ENCODE measurements at regions not wholly inside any gene's neighbourhood (a gene's known extent, or its start where the extent isn't known, plus 50 kb on each side); places are given as distances from the start of the nearest gene placed in this dataset.

DNA sequence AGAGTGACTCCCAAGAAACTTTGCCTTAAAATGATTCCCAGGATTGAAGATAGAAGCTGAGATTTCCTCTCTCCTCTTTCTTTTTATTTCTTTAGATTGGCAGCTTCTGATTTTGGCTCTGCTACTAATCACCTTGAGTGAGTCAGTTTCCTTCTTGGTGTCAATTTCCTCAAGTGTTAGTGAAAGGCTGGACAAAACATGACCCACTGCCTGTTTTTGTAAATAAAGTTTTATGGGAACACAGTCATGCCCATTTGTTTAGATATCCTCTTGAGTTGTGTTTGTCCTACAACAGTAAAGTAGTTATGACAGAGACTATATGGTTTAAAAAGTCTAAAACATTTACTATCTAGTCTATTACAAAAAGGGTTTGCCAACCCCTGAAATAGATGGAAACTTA, 227.2 kb upstream of the TBX3 start:
- H3K4me1 ChIP-seq (ENCODE audit: control insufficient read depth, insufficient read depth, low read length) = peaks cover 17% of the 10 kb centered on the region
- H3K9me3 ChIP-seq (ENCODE audit: control insufficient read depth, low read length) = no peaks in the 10 kb centered on the region
- no peak overlapping the region for H3K4me3 ChIP-seq (ENCODE audit: insufficient read depth, low read depth, low read length)
- H3K27ac ChIP-seq (ENCODE audit: insufficient read depth, low read depth, low read length, poor library complexity, severe bottlenecking) = no peak overlapping the region
- no peaks in the 10 kb centered on the region for H3K27me3 ChIP-seq (ENCODE audit: control insufficient read depth, insufficient read depth, low read length, poor library complexity, severe bottlenecking)
- H3K36me3 ChIP-seq (ENCODE audit: control insufficient read depth, insufficient read depth, low read length) = no peaks in the 10 kb centered on the region

DNA sequence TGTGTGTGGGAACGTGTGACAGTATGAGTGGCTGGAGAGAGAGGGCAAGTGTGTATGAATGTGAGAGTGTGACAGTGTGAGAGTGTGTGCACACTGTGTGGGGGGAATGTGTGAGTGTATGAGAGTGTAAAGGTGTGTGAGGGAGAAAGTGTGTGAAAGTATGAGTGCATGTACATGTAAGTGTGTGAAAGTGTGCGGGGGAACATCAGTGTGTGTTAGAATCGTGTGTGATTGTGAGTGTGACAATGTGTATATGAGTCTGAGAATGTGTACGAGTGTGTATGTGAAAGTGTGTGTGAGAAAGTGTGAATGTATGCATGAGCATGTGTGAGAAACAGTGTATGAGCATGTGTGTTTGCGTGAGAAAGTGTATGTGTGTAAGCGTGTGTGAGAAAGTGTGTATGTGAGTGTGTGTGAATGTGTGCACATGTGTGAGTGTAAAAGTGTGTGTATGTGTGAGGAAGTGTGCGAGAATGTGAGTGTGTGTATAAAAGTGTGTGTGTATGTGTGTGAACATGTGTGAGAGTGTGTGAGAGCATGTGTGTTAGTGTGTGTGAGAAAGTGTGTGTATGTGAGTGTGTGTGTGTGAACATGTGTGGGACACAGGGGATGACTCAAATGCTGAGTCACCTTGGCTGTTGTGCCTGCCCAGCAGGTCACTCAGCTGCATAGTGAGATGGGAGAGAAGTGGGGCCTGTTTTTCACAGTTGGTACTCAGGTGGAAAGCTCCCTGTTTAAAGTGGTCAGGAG, 220.5 kb upstream of the TBX3 start:
- Histone ChIP-seq H3K4me1 (ENCODE audit: control insufficient read depth, insufficient read depth, low read length) (peaks cover 4% of the 10 kb centered on the region), H3K4me3 (ENCODE audit: insufficient read depth, low read depth, low read length) (no peak overlapping the region), H3K36me3 (ENCODE audit: control insufficient read depth, insufficient read depth, low read length) (no peaks in the 10 kb centered on the region), H3K9me3 (ENCODE audit: control insufficient read depth, low read length) (no peaks in the 10 kb centered on the region), H3K27ac (ENCODE audit: insufficient read depth, low read depth, low read length, poor library complexity, severe bottlenecking) (no peak overlapping the region), H3K27me3 (ENCODE audit: control insufficient read depth, insufficient read depth, low read length, poor library complexity, severe bottlenecking) (no peaks in the 10 kb centered on the region)
- 86 to 88% methylated on average over 7 of the region's 7 CpGs for WGBS, 2 experiments

DNA sequence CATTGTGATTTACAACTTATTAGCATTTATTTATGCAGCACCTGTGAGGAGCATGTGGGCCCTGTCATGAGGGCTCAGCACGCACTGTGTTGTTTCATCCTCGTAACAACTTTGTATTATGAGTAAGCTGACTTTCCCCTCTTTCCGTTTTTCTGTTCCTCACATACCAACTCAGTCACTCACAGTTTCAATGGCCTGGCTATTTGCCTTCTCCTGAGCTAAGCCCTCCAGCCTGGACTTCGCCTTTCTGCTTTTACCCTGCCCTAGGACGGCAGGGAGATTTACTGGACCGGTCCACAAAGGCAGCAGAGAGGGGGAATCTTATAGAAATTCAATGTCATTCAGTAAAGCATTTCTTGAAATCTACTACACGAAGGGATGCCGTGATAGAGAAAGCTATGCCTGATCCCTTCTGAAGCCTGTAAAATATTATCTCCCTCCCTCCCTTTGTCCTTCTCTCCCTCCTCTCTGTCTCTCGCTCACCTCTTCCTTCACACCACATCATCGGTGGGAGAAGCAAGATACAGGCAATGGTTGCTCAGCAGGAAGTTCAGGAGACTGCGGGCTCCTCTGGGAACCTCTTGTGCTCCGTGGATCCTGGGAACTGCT, 219.2 kb upstream of the TBX3 start:
- H3K4me3 ChIP-seq (ENCODE audit: insufficient read depth, low read depth, low read length) = no peak overlapping the region
- WGBS, 2 experiments = 82 to 83% methylated on average over 12 of the region's 12 CpGs
- no peaks in the 10 kb centered on the region for H3K27me3 ChIP-seq (ENCODE audit: control insufficient read depth, insufficient read depth, low read length, poor library complexity, severe bottlenecking)
- H3K27ac ChIP-seq (ENCODE audit: insufficient read depth, low read depth, low read length, poor library complexity, severe bottlenecking) = no peak overlapping the region
- H3K4me1 ChIP-seq (ENCODE audit: control insufficient read depth, insufficient read depth, low read length) = peaks cover 4% of the 10 kb centered on the region
- no peaks in the 10 kb centered on the region for H3K9me3 ChIP-seq (ENCODE audit: control insufficient read depth, low read length)
- H3K36me3 ChIP-seq (ENCODE audit: control insufficient read depth, insufficient read depth, low read length) = no peaks in the 10 kb centered on the region

DNA sequence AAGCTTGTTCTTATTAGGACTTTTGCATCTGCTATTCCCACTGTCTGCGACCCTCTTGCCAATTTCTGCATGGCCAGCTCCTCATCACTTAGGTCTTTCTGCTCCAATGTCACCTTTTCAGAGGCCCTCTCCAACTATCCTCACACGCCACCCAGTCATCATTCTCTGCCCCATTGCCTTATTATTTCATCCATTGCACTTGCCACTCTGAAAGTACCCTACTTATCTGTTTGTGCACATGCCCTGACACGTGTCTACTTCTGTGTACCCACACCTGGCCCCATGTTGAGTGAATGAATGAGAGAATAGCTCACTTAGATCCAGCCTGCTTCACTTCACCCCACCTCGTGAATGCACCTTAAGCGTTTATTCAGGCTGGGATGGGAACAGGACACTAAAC, 218.7 kb upstream of the TBX3 start:
- H3K36me3 ChIP-seq (ENCODE audit: control insufficient read depth, insufficient read depth, low read length) = no peaks in the 10 kb centered on the region
- WGBS, 2 experiments = 85 to 94% methylated on average over 5 of the region's 5 CpGs
- H3K27ac ChIP-seq (ENCODE audit: insufficient read depth, low read depth, low read length, poor library complexity, severe bottlenecking) = no peak overlapping the region
- no peaks in the 10 kb centered on the region for H3K27me3 ChIP-seq (ENCODE audit: control insufficient read depth, insufficient read depth, low read length, poor library complexity, severe bottlenecking)
- no peaks in the 10 kb centered on the region for H3K9me3 ChIP-seq (ENCODE audit: control insufficient read depth, low read length)
- H3K4me1 ChIP-seq (ENCODE audit: control insufficient read depth, insufficient read depth, low read length) = peaks cover 4% of the 10 kb centered on the region
- H3K4me3 ChIP-seq (ENCODE audit: insufficient read depth, low read depth, low read length) = no peak overlapping the region

DNA sequence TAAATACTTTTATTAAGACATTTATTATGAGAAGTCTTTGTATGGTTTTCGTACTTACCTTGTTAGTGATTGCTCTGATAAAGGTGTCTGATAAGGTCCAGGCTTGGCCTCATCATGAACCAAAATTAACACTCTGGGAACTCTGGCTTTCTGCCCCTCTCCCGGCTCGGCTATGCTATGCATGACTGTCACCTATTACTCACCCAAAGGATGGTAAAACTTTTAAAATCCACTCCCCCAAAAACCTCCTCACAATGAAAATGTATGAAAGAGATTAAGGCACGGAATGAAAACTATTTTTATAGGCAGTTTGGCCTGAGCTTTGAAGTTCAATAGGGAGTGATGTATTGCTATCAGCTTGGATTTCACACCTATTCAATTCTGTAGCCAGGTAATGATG, 217.3 kb upstream of the TBX3 start:
- no peaks in the 10 kb centered on the region for H3K9me3 ChIP-seq (ENCODE audit: control insufficient read depth, low read length)
- 87 to 93% methylated on average over 4 of the region's 4 CpGs for WGBS, 2 experiments

DNA sequence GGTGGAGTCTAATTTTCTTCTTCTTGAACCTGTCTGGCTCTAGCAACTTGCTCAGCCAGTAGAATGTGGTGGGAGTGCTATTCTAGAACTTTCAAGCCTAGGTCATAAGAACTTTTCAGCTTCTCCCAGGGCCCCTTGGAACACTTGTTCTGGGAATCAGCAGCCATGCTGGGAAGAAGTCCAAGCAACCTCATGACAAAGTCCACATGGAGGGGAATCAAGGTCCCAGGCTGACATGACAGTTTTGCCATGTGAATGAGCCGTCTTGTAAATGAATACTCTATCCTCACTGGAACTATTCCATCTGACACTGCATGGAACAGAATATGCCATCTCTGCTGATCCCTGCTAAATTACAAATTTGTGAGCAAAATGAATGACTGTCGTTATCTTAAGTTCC, 214.2 kb upstream of the TBX3 start:
- no peaks in the 10 kb centered on the region for H3K27me3 ChIP-seq (ENCODE audit: control insufficient read depth, insufficient read depth, low read length, poor library complexity, severe bottlenecking)
- H3K36me3 ChIP-seq (ENCODE audit: control insufficient read depth, insufficient read depth, low read length) = no peaks in the 10 kb centered on the region
- peaks cover 10% of the 10 kb centered on the region for H3K4me1 ChIP-seq (ENCODE audit: control insufficient read depth, insufficient read depth, low read length)
- H3K4me3 ChIP-seq (ENCODE audit: insufficient read depth, low read depth, low read length) = no peak overlapping the region
- 97 to 98% methylated on average over 2 of the region's 2 CpGs for WGBS, 2 experiments
- no peaks in the 10 kb centered on the region for H3K9me3 ChIP-seq (ENCODE audit: control insufficient read depth, low read length)
- H3K27ac ChIP-seq (ENCODE audit: insufficient read depth, low read depth, low read length, poor library complexity, severe bottlenecking) = no peak overlapping the region

More for the DNA sequence above, 217.3 kb upstream of the TBX3 start:
- no peaks in the 10 kb centered on the region for H3K36me3 ChIP-seq (ENCODE audit: control insufficient read depth, insufficient read depth, low read length)
- H3K4me1 ChIP-seq (ENCODE audit: control insufficient read depth, insufficient read depth, low read length) = peaks cover 4% of the 10 kb centered on the region
- H3K4me3 ChIP-seq (ENCODE audit: insufficient read depth, low read depth, low read length) = no peak overlapping the region
- H3K27ac ChIP-seq (ENCODE audit: insufficient read depth, low read depth, low read length, poor library complexity, severe bottlenecking) = no peak overlapping the region
- H3K27me3 ChIP-seq (ENCODE audit: control insufficient read depth, insufficient read depth, low read length, poor library complexity, severe bottlenecking) = no peaks in the 10 kb centered on the region

DNA sequence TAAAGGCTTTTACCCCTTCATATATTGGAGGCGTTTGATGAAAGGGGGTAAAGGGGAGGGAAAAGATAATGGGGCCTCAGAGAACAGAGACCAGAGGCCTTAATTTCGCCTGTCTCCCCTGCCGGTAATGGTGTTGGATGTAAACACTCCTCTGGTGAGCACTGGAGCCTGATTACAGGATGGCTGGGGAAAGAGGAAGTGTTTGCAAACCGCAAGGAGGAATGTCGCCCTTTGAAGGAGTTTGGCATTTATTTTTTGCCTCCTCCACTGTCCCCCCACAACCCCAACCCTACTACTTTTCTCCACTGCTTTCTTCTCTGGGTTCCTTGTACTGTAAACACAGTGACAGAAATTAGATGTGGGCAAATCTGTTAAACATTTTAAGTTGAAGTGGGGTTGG, 211.9 kb upstream of the TBX3 start:
- Histone ChIP-seq H3K9me3 (ENCODE audit: control insufficient read depth, low read length) (no peaks in the 10 kb centered on the region), H3K4me3 (ENCODE audit: insufficient read depth, low read depth, low read length) (no peak overlapping the region), H3K4me1 (ENCODE audit: control insufficient read depth, insufficient read depth, low read length) (peaks cover 7% of the 10 kb centered on the region), H3K27ac (ENCODE audit: insufficient read depth, low read depth, low read length, poor library complexity, severe bottlenecking) (no peak overlapping the region), H3K36me3 (ENCODE audit: control insufficient read depth, insufficient read depth, low read length) (no peaks in the 10 kb centered on the region), H3K27me3 (ENCODE audit: control insufficient read depth, insufficient read depth, low read length, poor library complexity, severe bottlenecking) (no peaks in the 10 kb centered on the region)
- WGBS, 2 experiments = 72 to 80% methylated on average over 5 of the region's 5 CpGs

DNA sequence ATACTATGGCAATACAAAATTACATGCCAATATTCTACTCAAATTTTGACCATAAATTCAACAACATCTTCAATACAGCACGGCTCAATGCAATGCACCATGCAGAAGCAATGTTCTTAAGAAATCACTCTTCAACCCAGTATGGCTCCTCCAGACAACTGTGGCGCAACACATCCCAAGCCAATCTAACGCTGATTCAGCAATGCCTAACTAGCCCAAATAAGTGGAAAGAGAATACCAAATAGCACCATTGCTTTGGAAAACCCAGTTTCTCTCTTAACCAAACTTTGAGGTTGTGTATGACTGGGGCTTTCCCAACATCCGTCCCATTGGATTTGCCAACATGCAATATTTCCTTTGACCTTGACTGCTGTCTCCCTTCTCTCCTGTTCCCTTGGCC, 211.1 kb upstream of the TBX3 start:
- Histone ChIP-seq H3K9me3 (ENCODE audit: control insufficient read depth, low read length) (no peaks in the 10 kb centered on the region), H3K4me1 (ENCODE audit: control insufficient read depth, insufficient read depth, low read length) (peaks cover 7% of the 10 kb centered on the region), H3K27me3 (ENCODE audit: control insufficient read depth, insufficient read depth, low read length, poor library complexity, severe bottlenecking) (no peaks in the 10 kb centered on the region), H3K4me3 (ENCODE audit: insufficient read depth, low read depth, low read length) (no peak overlapping the region), H3K36me3 (ENCODE audit: control insufficient read depth, insufficient read depth, low read length) (no peaks in the 10 kb centered on the region), H3K27ac (ENCODE audit: insufficient read depth, low read depth, low read length, poor library complexity, severe bottlenecking) (no peak overlapping the region)
- WGBS, 2 experiments = 96 to 98% methylated on average over 4 of the region's 4 CpGs

DNA sequence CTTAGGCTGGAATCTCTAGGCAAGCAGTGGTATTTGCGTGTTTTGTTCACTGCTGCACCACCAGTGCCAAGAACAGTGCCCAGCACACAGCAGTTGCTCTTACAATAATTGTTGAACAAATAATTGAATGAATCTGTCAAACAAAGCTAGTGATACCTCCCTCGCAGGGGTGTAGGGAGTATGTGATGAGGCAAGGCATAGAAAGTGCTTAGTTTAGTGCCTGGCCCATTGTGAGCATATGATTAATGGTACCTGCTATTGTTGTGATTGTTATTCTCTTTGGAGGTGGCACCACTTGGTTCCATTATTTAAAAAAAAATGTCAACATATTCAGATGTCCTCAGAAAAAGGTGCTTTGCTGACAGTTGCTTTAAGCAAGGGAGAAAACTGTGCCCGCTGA, 210.1 kb upstream of the TBX3 start:
- no peaks in the 10 kb centered on the region for H3K36me3 ChIP-seq (ENCODE audit: control insufficient read depth, insufficient read depth, low read length)
- no peak overlapping the region for H3K27ac ChIP-seq (ENCODE audit: insufficient read depth, low read depth, low read length, poor library complexity, severe bottlenecking)
- H3K4me3 ChIP-seq (ENCODE audit: insufficient read depth, low read depth, low read length) = no peak overlapping the region
- 90 to 93% methylated on average over 3 of the region's 3 CpGs for WGBS, 2 experiments
- H3K9me3 ChIP-seq (ENCODE audit: control insufficient read depth, low read length) = no peaks in the 10 kb centered on the region
- no peaks in the 10 kb centered on the region for H3K27me3 ChIP-seq (ENCODE audit: control insufficient read depth, insufficient read depth, low read length, poor library complexity, severe bottlenecking)
- H3K4me1 ChIP-seq (ENCODE audit: control insufficient read depth, insufficient read depth, low read length) = peaks cover 7% of the 10 kb centered on the region

DNA sequence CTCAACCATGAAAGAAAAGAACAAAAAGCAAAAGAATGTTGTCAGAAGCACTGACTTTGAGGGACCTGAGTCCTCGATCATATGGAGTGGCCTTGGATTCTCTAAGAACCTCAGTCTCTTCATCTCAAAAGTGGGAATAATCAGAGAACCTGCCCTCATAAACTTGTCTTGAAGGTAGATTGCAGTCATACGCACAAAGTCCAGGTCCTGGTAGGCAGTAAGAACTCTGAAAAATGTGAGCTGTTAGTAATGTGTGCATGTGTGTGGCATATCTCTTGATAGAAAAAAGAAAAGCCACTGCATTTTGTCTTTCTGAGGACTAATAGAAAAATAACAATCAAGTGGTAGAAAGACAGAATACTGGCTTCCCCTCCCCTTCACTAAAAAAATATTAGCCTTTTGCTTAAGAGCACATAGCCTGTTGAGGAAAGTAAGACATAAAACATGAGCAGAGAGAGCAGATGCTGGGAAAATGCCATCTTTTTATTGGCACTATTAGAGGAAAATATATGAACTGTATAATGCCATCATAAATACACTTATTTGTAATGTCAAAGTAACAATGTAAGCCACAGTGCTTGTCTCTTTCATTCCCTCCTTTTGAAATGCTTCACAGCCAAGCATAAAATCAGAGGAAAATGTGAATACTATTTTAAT, 205.1 kb upstream of the TBX3 start:
- Histone ChIP-seq H3K27ac (ENCODE audit: insufficient read depth, low read depth, low read length, poor library complexity, severe bottlenecking) (no peak overlapping the region), H3K9me3 (ENCODE audit: control insufficient read depth, low read length) (no peaks in the 10 kb centered on the region), H3K4me1 (ENCODE audit: control insufficient read depth, insufficient read depth, low read length) (no peaks in the 10 kb centered on the region), H3K4me3 (ENCODE audit: insufficient read depth, low read depth, low read length) (no peak overlapping the region), H3K36me3 (ENCODE audit: control insufficient read depth, insufficient read depth, low read length) (no peaks in the 10 kb centered on the region), H3K27me3 (ENCODE audit: control insufficient read depth, insufficient read depth, low read length, poor library complexity, severe bottlenecking) (no peaks in the 10 kb centered on the region)
- 90 to 98% methylated on average over 2 of the region's 2 CpGs for WGBS, 2 experiments
